ENCODE measurements at regions not wholly inside any gene's neighbourhood (a gene's known extent, or its start where the extent isn't known, plus 50 kb on each side); places are given as distances from the start of the nearest gene placed in this dataset.
"Not testable (repeated sequence)": the region's sequence is repeated elsewhere in the genome, so short reads cannot be mapped to it uniquely, and the experiment has no call there.

DNA sequence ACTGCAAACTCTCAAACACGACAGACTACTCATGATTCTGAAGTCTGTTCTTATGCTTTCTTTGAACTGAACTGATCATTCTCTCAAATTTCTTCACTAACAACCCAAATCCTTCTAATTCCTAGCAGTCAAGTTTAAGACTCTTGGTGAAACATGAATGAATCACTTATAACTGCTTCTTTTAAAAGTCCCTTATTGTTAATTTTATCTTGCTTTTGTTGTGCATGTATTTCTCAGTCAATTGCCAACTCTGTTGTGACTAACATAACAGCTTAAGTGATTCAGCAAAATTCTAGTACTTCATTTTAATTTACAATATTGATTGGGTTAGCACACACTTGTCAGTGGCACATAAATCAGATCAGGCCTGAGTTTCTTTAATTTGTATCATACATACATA lies 357.0 kb upstream of the FSIP2 start:
- DNase-seq = no peak

DNA sequence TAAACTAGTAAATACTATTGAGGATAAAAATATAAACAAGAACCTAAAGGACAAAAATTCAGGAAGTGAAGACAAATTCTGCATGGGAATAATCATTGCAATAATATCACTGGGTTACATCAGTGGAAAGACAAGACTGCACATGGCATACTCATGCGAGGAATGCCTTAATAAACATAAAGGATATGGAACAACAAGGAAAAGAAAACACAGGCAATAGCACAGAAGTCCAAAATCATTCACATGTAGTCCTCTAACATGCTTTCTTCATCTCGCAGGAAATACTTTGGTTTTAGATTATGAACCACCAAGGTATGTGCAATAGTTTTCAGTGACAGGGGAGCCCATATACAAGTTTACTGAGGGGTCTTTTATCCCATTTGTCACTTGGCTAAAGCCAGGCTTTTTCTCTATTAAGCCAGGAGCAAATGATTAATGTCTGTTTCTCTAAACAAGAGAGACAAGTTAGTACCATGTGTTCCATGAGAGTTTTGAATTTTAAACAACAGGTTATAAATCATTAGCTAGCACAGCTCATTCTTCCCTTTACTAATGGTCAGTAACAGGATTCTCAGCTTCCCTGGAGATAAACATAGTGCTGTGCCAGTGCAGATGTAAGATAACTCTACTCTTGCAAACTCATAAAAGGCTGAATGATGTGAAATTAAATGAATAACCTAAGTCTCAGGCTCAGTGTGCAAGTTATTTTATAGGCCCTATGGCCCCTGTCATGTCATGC lies 353.6 kb upstream of the FSIP2 start:
- no peak for DNase-seq

DNA sequence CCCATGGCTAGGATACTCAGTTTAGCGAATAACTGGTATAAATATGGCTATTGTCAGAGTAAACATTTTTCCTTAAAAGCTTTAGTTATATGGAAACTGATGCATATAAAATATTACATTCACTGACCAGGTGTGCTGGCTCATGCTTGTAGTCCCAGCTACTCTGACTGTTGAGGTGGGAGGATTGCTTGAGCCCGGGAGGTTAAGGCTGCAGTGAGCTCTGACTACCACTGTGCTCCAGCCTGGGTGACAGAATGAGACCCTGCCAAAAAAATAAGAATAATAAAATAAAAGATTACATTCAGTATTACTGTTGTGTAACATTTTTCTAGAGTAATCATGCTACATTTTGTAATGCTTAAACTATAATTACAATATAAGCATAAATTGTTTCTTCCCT lies 350.4 kb upstream of the FSIP2 start:
- no peak for DNase-seq

DNA sequence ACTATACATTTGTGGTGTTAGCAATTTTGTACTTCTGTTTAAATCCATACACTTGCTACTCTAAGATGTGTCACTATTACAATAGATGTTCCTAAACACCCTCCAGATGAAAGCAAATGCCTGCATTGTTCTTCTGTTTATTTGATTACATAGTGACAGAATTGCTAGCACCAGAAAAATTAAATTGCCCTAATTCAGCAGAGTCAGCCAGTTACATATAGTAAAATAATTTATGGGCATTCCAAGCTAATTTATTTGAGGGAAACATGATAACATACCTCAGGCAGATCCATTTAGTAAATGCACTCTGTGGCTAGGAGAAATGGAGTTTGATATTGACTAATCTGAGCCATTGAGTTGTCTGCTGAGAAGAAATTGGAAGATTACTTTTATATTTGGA lies 347.1 kb upstream of the FSIP2 start:
- DNase-seq = no peak

DNA sequence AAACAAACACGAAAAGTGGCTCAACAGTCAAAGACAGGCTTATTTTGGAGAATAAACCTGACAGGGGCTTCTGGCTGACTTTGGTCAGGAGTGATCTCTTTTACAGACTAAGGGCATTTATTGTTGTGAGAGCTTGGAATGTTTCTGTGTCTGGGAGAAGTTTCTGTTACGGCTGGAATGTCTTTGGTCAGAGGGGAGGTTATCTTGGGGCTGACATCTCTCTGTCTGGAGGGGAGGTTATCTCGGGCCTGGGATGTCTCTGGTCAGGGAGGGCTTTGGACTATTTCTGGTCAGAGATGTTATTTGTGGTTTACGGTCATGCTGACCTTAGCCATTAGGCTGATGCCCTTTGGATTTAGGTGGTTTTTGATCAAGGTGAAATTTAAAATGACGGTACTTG lies 345.5 kb upstream of the FSIP2 start:
- DNase-seq = no peak

DNA sequence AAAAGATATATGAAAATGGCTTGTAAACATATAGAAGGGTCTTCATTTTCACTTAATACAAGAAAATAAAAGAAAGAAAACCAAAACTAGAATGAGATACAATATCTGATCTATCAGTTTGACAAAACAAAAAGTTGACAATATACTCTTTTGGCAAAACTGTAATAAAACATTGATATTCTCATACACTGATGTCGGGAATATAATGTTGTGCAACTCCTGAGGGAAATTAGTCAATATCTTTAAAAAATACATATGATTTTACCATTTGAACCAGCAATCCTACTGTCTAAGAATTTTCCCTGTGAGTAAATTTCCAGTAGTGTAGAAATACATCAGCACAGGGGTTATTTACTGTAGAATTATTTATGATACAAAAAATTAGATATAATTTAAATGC lies 336.1 kb upstream of the FSIP2 start:
- no peak for DNase-seq

DNA sequence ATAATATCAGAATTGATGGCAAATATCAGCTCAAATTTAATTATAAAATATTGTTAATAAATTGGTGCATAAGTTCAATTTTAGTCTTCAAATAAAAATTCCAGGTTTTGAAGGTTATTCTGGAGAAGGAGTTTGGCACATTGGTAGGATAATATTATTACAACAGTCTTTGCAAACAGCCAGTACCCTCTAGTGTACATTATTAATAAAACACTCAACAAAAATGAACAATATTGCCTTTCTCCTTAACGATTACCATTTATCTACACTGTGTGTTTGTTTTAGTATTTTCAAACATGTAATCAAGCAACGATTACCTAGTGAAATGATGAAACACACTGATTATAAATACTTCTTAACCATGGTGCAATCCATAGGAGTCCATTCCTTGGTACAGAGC lies 334.0 kb upstream of the FSIP2 start:
- no peak for DNase-seq

DNA sequence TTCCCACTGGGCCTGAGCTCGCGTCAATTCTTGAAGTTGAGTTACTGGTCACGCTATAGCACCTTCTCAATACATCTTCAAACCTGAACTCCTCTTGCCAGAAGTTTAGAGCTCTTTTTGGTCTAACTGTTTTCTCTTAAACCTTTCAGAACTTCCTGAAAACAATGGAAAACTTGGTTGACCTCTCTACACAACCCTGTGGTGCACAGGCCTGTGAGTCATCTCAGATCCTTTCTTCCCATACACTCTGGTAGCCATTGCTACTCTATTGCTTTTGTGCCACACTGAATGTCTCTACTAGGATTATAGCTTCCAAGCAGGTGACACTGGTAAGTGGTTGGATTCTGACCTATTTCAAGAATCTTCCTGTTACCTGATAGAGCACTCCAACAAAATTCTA lies 321.5 kb upstream of the FSIP2 start:
- no peak for DNase-seq

DNA sequence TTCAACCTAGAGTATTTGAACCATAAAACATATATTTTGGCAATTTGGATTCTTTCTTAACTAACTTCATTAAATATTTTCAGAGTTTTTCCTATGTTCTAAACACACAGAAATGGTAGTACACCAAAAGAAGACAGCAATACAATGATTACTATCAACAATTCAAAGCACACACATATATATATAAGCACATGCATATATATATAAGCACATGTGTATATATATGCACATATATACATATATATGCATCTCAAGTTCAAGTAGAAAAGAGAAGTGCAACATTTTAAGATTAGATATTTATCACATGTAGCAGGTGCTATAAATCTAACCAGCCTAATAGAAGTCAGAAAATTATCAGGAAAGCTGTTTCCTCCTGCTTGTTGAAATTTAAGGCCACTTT lies 320.9 kb upstream of the FSIP2 start:
- DNase-seq = no peak

DNA sequence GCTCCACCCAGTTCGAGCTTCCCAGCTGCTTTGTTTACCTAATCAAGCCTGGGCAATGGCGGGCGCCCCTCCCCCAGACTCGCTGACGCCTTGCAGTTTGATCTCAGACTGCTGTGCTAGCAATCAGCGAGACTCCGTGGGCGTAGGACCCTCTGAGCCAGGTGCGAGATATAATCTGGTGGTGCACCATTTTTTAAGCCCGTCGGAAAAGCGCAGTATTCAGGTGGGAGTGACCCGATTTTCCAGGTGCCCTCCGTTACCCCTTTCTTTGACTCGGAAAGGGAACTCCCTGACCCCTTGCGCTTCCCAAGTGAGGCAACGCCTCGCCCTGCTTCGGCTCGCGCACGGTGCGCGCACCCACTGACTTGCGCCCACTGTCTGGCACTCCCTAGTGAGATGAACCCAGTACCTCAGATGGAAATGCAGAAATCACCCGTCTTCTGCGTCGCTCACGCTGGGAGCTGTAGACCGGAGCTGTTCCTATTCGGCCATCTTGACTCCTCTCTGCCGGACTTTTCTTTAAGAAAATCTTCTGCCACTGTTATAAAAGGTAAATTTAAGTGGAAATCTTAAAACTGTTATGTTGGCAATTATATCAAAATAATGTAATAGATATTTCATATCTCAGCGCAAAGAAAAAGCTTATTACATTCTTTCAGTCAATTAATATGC lies 313.5 kb upstream of the FSIP2 start:
- not testable (repeated sequence) for DNase-seq

DNA sequence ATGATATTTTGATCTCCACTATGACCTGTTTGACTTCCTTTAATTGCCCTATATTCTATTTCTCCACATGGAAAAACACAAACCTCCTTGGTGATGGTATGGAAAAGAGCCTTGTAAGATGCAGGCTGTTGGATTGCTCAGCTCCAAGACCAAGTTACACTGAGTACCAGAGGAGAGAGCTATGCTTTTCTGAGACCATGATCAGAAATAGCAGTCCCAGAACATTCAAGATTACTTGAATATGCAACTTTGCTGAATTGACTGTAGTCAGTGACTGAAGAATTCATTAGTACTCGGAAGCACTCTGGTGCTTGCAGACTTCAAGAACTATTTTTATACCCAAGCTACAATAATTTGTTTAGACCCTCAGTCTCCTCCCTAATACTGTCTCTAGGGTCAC lies 310.6 kb upstream of the FSIP2 start:
- no peak for DNase-seq

DNA sequence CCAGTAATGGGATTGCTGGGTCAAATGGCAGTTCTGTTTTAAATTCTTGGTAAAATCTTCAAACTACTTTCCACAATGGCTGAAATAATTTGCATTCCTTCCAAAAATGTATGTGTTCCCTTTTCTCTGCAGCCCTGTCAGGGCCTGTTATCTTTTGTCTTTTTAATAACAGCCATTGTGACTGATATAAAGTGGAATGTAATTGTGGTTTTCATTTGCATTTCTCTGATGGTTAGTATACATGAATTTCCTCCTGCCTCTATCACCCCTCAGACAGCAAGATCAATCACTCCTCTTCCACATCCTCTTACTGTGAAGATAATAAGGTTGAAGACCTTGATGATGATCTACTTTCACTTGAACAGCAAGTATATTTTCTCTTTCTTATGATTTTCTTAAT lies 304.8 kb upstream of the FSIP2 start:
- no peak for DNase-seq

DNA sequence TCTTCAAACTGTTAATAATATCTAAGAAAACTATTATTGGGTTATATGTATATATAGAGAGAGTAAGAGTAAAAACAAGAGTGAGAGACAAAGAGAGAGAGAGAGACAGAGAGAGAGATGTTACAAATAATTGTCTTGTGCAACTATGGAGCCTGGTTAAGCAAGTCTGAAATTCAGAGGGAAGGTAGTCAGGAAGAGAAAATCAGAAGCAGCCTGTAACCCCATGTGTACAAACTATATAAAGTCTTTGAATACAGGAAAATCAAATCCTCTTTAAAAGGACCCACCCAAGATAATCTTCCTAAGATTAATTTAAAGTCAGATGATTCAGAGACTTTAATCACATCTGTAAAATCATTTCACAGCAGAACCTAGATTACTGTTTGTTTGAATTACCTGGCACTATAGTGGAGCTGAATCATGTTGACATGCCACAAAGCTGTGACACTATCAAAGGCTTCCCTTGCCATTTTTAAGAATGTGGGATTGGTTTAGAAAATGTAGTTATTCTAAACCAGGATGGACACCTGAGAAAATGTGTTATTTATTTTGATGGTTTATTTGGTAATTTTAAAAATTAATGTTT lies 301.7 kb upstream of the FSIP2 start:
- no peak for DNase-seq

DNA sequence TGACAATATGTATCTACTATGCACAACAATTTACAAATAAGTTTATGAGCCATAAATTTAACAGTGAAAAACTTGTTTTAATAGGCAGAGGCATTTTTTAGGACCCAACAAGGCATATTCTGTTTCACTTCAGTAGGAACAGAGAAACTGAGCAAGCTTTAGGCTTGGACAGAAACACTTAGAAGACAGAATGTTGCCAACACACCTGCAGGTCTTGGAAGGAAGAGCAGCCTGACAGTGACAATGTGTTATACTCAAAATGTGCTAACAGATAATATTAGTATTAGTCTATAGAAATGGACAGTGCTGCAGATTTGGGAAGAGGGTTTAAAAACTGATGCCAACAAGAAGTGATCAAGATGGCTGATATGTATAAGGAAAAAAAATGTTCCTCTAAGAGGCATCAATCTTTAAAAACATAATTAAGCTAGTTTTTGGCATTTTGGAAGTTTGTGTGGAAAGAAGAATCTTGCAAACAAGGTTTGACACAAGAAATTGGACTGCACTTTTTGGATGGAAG lies 297.1 kb upstream of the FSIP2 start:
- no peak for DNase-seq

DNA sequence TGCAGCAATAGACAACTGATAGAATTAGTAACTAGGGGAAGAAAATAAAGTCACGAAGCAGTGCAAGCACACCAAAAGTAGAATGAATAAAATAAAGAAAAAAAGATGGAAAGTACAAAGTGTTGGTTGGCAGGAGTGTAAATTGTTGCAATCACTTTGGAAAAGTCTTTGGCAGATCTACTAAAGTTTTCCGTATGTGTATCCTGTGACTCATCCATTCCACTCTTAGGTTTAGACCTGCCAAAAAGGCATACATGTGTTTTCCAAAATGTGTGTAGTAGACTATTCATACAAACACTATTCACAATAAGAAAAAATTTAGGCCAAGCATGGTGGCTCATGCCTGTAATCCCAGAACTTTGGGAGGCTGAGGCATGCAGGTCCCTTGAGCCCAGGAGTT lies 282.1 kb upstream of the FSIP2 start:
- no peak for DNase-seq

DNA sequence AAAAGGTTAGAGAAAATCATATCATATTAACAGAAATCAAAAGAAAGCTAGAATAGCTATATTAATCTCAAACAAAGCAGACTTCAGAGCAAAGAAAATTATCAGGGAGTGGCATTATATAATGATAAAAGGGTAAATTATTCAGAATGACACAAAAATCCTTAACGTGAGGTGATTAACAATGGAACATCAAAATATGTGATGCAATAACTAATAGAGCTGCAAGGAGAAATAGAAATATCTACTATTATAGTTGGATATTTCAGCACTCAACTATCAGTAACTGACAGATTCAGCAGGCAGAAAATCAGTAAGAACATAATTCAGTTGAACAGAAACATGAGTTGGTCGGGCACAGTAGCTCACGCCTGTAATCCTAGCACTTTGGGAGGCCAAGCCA lies 275.1 kb upstream of the FSIP2 start:
- no peak for DNase-seq

DNA sequence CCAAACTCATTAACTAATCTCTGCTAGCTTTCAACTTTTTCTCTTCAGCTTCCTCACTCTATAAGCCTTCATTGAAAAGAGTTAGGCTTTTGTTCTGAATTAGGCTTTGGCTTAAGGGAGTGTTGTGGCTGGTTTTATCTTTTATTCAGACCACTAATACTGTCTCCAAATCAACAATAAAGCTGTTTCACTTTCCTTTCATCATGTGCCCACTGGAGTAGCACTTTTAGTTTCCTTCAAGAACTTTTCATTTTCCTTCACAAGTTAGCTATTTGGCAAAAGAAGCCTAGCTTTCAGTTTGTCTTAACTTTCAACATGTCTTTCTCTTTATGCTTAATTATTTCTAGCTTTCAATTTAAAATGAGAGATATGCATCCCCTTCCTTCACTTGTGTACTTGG lies 271.7 kb upstream of the FSIP2 start:
- DNase-seq = no peak

DNA sequence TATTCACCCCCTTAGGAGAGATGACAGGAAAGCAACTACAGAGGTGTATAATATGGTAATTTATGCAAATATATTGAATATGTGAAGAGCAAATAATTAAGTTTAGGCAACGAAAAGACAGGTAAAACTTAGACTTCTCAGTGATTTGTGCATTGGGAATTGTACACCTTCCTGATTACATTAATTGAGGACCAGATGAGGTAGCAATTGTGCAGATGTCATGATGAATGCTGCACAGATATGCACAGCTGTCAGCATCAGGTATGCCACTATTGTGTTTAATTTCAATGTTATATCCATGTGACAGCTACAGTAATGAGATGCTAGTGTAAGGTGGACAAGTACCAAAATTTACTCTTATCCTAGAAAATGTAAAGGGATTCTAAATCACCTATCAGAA lies 267.2 kb upstream of the FSIP2 start:
- no peak for DNase-seq

DNA sequence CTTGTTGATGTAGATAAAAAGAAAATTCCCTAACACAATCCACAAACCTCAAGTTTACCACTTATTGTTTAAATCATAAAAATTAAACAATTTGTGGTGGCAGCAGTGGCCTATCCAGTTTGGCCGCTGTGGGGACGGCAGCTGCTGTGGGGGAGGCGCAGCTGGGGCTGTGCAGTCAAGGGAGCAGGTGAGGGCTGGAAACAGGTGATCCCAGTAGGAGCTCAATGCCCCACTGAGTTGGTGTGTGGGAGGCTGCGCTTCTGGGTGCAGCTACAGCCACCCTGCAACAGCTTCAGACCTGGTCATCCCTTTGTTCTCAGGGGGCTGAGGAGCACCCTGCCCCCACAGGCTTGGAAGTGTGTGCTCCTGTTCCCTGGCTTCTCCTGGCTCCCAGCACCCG lies 266.0 kb upstream of the FSIP2 start:
- no peak for DNase-seq

DNA sequence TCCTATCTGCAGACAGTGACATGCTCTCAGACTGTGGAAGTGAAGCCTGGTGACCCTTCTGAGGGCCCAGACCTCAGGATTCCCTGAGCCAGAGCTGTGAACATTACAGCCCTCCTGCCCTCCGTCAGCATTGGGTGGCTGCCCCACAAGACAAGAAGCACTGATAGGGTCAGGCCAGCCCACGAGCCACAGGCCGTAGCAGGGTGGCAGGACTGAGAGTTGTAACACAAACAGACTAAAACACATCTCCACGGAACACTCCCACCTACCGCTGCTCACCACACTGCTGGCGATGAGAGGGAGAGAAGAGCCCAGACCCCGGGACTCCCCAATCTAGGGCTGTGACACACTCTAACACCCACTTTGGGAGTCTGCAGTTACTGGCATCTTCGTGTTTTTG lies 264.8 kb upstream of the FSIP2 start:
- DNase-seq = no peak

DNA sequence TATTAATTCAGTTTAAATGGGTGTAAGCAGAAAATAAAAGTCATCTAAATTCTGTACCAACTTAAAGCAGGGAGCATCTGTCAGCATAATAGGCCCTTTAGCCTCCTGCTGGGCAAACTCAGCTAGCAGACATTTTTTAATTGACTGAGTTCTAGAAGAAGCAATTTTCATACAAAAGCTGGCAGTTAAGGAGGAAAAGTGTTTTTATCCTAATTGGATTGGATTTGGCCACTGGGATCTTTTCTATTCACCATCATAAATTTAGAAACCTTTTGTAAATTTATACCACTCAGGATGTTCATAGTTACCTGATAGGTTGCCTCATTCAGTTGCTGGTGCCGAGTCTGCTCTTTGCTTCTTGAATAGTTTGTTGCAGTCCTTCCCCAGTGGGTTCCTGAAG lies 262.7 kb upstream of the FSIP2 start:
- no peak for DNase-seq

DNA sequence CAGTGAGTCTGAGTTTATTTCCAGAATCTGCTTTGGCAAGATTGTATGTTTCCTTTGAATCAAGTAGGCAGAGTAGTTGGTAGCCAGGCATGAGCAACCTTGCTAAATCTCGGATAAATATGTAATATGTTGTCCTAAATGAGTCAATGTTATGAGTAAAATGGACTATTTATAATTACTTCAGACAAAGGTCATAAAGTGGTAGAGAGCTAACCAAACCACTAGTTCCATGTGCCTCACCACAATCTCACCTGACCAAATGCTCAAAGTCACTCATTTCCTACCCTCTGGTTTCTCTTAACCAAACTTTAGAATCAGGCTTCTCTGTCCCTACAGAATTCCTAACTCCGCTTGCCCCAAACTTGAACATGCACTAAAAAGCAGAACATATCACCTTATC lies 261.2 kb upstream of the FSIP2 start:
- no peak for DNase-seq

DNA sequence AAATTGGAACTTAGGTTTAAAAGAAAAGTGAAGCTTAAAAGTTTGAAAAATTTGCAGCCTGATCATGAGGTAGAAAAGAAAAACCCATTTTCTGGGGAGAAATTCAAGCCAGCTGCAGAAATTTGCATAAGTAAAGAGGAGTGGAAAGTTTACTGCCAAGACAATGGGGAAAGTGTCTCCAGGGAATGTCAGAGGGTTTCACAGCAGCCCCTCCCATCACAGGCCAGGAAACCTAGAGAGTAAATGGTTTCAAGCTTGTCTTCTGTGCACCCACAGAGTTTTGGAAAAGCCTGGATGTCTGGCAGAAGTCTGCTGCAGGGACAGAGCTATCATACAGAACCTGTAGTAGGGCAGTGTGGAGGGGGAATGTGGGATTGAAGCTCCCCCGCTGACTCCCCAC lies 254.0 kb upstream of the FSIP2 start:
- DNase-seq = no peak

Measured in right lung (tissue), 2 donors.